PFSK-1 (cell line): ENCODE measurements at regions not wholly inside any gene's neighbourhood (a gene's known extent, or its start where the extent isn't known, plus 50 kb on each side); places are given as distances from the start of the nearest gene placed in this dataset.

Experiments
- FOXP2 ChIP-seq: optimal IDR thresholded peaks from 2 replicates; pipeline ENCODE3; 2011; ENCODE audit warnings: borderline replicate concordance, control low read depth, inconsistent platforms; ENCODE audit not compliant: insufficient read depth; ENCODE audit errors: extremely low read length, extremely low read depth
- POLR2AphosphoS5 ChIP-seq: IDR thresholded peaks from 2 replicates; pipeline ENCODE4 v1.6.1; 2012; ENCODE audit warnings: low read depth, mild to moderate bottlenecking, control low read depth, low read length, moderate library complexity
- REST ChIP-seq, 2 experiments: IDR thresholded peaks; 2 replicates each; pipeline versions ENCODE4 v1.6.1 to v1.8.0; 2011 to 2012; ENCODE audit warnings: low read depth in 2 of 2, low read length in 2 of 2, control low read depth in 1 of 2, inconsistent platforms in 1 of 2, mild to moderate bottlenecking in 1 of 2, moderate library complexity in 1 of 2; ENCODE audit not compliant: insufficient read depth in 1 of 2
- SIN3A ChIP-seq: IDR thresholded peaks from 2 replicates; pipeline ENCODE4 v1.6.1; 2012; ENCODE audit warnings: mild to moderate bottlenecking, low read length, moderate library complexity, borderline replicate concordance; ENCODE audit not compliant: insufficient read depth
- TAF1 ChIP-seq: IDR thresholded peaks from 2 replicates; pipeline ENCODE4 v1.6.1; 2012; ENCODE audit warnings: low read length, control low read depth, borderline replicate concordance; ENCODE audit not compliant: insufficient read depth

- TF ChIP-seq FOXP2 (no peak), TAF1 (no peak), SIN3A (no peak), POLR2AphosphoS5 (no peak), REST (IDR thresholded peaks at IDR 0.05; ENCODE audit: insufficient read depth in 1 of 2, low read depth in 2 of 2, low read length in 2 of 2) (no peak)
Measured at GRCh38 chr5:96329886-96330529, 103.0 kb downstream of the PCSK1 start.

GRCh38 chr5:96329289-96329688 lies 103.8 kb downstream of the PCSK1 start:
- no peak for TF ChIP-seq REST (IDR thresholded peaks at IDR 0.05; ENCODE audit: insufficient read depth in 1 of 2, low read depth in 2 of 2, low read length in 2 of 2)
- TF ChIP-seq TAF1: no peak
- TF ChIP-seq SIN3A: no peak
- no peak for TF ChIP-seq FOXP2
- TF ChIP-seq POLR2AphosphoS5: no peak

GRCh38 chr5:96327722-96328121 lies 105.3 kb downstream of the PCSK1 start:
- TF ChIP-seq SIN3A (no peak), FOXP2 (no peak), TAF1 (no peak), REST (IDR thresholded peaks at IDR 0.05; ENCODE audit: insufficient read depth in 1 of 2, low read depth in 2 of 2, low read length in 2 of 2) (no peak), POLR2AphosphoS5 (no peak)

- no peak for TF ChIP-seq TAF1
- TF ChIP-seq POLR2AphosphoS5: no peak
- no peak for TF ChIP-seq SIN3A
- TF ChIP-seq REST (IDR thresholded peaks at IDR 0.05; ENCODE audit: insufficient read depth in 1 of 2, low read depth in 2 of 2, low read length in 2 of 2): no peak
- no peak for TF ChIP-seq FOXP2
Measured at GRCh38 chr5:96326902-96327301, 106.1 kb downstream of the PCSK1 start.
